Epithelial cell of esophagus (primary cell): ENCODE measurements at regions not wholly inside any gene's neighbourhood (a gene's known extent, or its start where the extent isn't known, plus 50 kb on each side); places are given as distances from the start of the nearest gene placed in this dataset.

Experiments used
- DNase-seq: peaks from one replicate; pipeline ENCODE4 v3.0.0; 2010; ENCODE audit warnings: low read depth
- H3K4me3 ChIP-seq: 2 replicates; pipeline ENCODE4 v1.5.1; 2011; ENCODE audit warnings: mild to moderate bottlenecking, low read length, control low read depth
- CTCF ChIP-seq: IDR thresholded peaks from 2 replicates; pipeline ENCODE4 v1.5.1; 2011; ENCODE audit warnings: low read depth, mild to moderate bottlenecking, low read length, control low read depth, inconsistent platforms; ENCODE audit not compliant: insufficient read depth; ENCODE audit errors: missing control alignments

- no peak overlapping the region for H3K4me3 ChIP-seq
- TF ChIP-seq CTCF = no peak
- DNase-seq = no peak
Observed at GRCh38 chr1:168980180-168980579, 126.3 kb upstream of the ATP1B1 start.

GRCh38 chr1:168980656-168981055 is 125.8 kb upstream of the ATP1B1 start:
- no peak overlapping the region for H3K4me3 ChIP-seq
- no peak for DNase-seq
- TF ChIP-seq CTCF = no peak

- TF ChIP-seq CTCF = no peak
- no peak for DNase-seq
- no peak overlapping the region for H3K4me3 ChIP-seq
Observed at GRCh38 chr1:168982778-168983177, 123.7 kb upstream of the ATP1B1 start.

- TF ChIP-seq CTCF = no peak
- DNase-seq = no peak
- no peak overlapping the region for H3K4me3 ChIP-seq
Observed at GRCh38 chr1:168987330-168987729, 119.2 kb upstream of the ATP1B1 start.

GRCh38 chr1:168987923-168988322 is 118.6 kb upstream of the ATP1B1 start:
- no peak for DNase-seq
- TF ChIP-seq CTCF = no peak
- H3K4me3 ChIP-seq = no peak overlapping the region

GRCh38 chr1:168989985-168990384 is 116.5 kb upstream of the ATP1B1 start:
- TF ChIP-seq CTCF = no peak
- H3K4me3 ChIP-seq = no peak overlapping the region
- DNase-seq = no peak

GRCh38 chr1:168991667-168992475 is 114.6 kb upstream of the ATP1B1 start:
- no peak overlapping the region for H3K4me3 ChIP-seq
- peak; percentile 96 for DNase-seq
- no peak for TF ChIP-seq CTCF
